ENCODE measurements at regions not wholly inside any gene's neighbourhood (a gene's known extent, or its start where the extent isn't known, plus 50 kb on each side); places are given as distances from the start of the nearest gene placed in this dataset.

GRCh38 chr9:99722877-99723276, 98.8 kb upstream of the NR4A3 start:
- no peak for DNase-seq

GRCh38 chr9:99724640-99725039, 97.0 kb upstream of the NR4A3 start:
- no peak for DNase-seq

GRCh38 chr9:99725852-99726251, 95.8 kb upstream of the NR4A3 start:
- no peak for DNase-seq

- no peak for DNase-seq
These were observed 94.9 kb upstream of the NR4A3 start for GRCh38 chr9:99726758-99727157.

- DNase-seq = no peak
These were observed 91.6 kb upstream of the NR4A3 start for GRCh38 chr9:99730062-99730461.

GRCh38 chr9:99731950-99732349, 89.7 kb upstream of the NR4A3 start:
- no peak for DNase-seq

GRCh38 chr9:99732715-99733114, 89.0 kb upstream of the NR4A3 start:
- DNase-seq = peak; percentile 77 to 79

GRCh38 chr9:99735041-99735440, 86.6 kb upstream of the NR4A3 start:
- DNase-seq = no peak

GRCh38 chr9:99736291-99736690, 85.4 kb upstream of the NR4A3 start:
- no peak for DNase-seq

- DNase-seq = no peak
These were observed 84.0 kb upstream of the NR4A3 start for GRCh38 chr9:99737649-99738048.

- no peak for DNase-seq
These were observed 78.7 kb upstream of the NR4A3 start for GRCh38 chr9:99743006-99743405.

GRCh38 chr9:99743455-99743854, 78.2 kb upstream of the NR4A3 start:
- no peak for DNase-seq

- DNase-seq = no peak
These were observed 77.6 kb upstream of the NR4A3 start for GRCh38 chr9:99744132-99744531.

GRCh38 chr9:99745085-99745484, 76.6 kb upstream of the NR4A3 start:
- DNase-seq = no peak

- no peak for DNase-seq
These were observed 75.3 kb upstream of the NR4A3 start for GRCh38 chr9:99746406-99746805.

GRCh38 chr9:99748266-99748665, 73.4 kb upstream of the NR4A3 start:
- DNase-seq = peak; percentile 49 to 56

GRCh38 chr9:99748676-99749075, 73.0 kb upstream of the NR4A3 start:
- peak; percentile 43 to 59 for DNase-seq

GRCh38 chr9:99749641-99750040, 72.0 kb upstream of the NR4A3 start:
- DNase-seq = no peak

GRCh38 chr9:99750526-99750925, 71.2 kb upstream of the NR4A3 start:
- no peak for DNase-seq

- no peak for DNase-seq
These were observed 69.1 kb upstream of the NR4A3 start for GRCh38 chr9:99752417-99753109.

GRCh38 chr9:99753436-99753835, 68.2 kb upstream of the NR4A3 start:
- DNase-seq = no peak

GRCh38 chr9:99760421-99760820, 61.3 kb upstream of the NR4A3 start:
- DNase-seq = no peak

- DNase-seq = no peak
These were observed 59.2 kb upstream of the NR4A3 start for GRCh38 chr9:99762470-99762869.

Measured in AML-193 (cell line).